GM21619 (cell line): ENCODE measurements at regions not wholly inside any gene's neighbourhood (a gene's known extent, or its start where the extent isn't known, plus 50 kb on each side); places are given as distances from the start of the nearest gene placed in this dataset.

Source experiments
- ATAC-seq: cut with Tn5 transposase; IDR thresholded peaks from one replicate; pipeline ENCODE4 v1.9.1; 2021; ENCODE audit not compliant: unreplicated experiment

DNA sequence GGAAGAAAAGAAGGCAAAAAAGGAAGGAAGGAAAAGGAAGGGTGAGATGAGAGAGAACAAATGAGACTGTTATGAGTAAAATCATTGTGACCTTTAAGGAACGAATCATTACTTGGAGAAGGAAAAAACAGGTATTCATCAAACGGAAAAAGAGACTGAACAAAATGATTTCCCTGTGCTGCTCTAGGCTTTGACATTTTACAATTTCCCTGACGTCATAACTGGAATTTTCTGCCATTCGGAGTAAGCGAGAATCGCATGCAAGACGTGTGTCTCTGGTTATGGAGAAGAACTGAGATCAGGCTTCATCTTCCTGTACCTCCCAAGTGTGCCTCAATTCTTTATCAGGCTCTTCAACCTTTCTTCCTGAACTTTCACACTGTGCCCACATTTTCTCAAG lies 534.7 kb upstream of the KLHL29 start:
- ATAC-seq = no peak

DNA sequence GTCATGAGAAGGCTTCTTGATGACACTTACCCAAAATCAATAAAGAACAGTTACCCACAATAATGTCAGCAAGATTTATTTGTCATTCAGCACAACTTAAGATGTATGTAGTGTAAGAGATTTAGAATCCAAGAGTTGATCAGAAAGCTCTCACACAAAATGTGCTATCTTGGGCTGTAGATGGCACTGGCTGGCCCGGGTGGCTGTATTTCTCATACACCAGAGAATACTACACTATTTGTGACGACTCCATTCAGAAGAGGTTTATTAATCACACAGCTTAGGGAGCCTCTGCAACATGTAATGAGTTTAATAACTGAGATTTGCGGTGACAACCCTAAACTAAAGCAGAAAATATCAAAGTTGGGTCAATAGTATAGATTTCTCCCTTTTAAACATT lies 530.4 kb upstream of the KLHL29 start:
- no peak for ATAC-seq

DNA sequence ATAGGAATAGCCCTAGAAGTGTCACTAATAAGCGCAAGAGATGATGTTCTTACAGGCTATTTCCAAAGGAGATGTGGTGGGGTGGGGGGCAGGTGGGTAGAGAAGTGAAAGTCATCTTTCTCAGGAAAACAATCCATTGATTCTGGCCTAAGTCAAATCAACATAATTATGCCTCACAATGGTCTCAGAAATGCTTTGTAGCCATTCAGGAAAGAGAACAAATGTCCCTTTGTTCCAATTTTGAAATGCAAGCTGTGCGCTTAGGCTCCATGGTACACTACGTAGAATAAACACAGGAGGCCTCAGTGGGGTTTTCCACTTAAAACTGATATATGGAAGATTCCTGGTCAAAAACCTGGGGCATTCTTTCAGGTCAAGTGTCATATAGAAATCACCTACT lies 529.9 kb upstream of the KLHL29 start:
- no peak for ATAC-seq

DNA sequence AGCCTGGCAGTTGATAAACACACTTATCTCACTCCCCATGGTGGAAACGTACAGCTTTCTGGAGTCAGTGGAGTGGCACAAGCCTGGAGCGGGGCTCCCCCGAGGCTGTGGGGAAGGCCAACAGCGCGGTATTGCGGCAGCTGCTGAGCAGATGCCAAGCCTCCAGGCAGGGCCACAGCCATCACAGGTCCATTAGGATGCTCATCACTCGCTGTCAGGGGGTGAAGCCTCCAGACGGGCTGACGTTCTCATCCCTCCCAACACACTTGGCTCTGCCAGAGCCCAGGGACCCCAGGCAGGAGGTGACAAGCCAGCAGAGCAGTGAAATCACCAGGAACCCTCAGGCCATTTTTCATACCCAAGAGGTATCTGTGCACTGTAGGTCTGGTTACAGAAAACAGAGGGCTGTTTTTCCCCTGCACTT lies 529.2 kb upstream of the KLHL29 start:
- no peak for ATAC-seq

DNA sequence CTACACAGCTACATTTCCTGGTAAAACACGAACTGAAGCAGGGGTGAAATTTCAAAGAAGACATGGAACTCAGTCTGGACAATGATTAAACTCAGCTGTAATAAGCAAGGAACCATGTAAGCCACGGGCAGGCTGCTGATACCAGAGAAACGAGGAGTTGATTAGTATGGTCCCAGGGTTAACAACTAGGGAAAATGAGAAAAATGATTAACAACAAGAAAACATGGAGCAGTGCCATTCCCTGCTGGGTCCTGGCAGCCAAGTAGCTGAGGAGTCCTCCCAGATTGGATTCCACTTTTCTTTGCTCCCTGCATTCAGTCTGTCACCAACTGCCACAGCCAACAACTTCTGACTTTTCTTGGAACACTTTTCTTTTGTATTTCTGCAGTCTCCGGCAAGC lies 517.0 kb upstream of the KLHL29 start:
- ATAC-seq = no peak

DNA sequence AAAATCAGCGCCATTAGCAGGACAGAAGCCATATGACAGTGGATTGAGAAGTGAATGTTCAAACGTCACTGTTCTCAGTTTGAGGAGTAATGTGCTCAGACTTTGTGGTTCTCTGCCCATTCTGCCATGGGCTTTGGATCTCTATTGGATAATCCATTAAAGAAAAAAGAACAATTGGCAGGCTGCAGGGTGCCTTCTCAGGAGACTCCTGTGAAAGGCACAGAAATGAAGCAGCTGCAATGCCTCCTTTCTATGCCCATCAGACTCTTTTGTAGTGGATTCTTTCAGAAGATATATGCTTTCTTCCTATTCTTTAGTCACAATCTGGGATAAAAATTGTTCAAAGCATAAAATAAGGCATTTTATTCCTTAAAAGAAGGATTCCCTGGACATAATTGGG lies 506.9 kb upstream of the KLHL29 start:
- no peak for ATAC-seq

DNA sequence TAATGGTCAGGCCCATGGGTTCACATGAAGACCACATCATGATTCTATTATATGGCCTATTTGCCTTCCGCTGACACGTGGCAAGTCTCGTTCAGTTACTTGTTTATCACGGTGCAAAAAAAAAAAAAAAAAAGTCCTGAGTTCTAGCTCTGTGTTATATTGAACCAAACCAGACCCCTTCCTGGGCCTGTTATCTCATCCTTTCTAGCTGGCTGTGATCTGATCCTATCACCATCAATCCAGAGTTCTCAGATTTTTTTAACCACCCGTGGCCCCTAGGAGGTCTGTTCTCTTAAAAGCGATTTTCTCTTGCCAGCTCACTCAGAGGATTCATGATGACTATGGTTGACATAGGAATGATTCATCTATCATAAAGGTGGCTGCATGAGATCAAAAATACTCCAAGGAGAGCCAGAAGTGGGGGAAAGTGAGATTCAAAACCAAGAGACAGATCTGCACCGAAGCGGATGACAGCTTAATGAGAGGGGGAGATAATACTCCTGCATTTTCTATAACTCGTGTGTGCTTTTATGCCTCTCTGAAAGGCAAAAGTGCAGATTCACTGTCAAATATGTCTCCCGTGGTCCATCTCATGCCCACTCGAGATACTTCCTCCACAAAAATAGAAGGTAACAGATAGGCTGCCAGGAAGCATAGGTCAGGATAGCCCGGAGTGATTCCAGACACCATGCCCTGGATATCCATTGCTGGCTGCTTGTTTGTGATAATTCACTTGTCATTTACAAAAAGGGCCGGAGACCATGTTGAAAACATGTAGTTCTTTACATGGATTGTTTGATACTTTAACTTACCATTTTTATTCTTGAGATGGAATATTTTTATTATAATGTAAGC lies 505.7 kb upstream of the KLHL29 start:
- no peak for ATAC-seq

DNA sequence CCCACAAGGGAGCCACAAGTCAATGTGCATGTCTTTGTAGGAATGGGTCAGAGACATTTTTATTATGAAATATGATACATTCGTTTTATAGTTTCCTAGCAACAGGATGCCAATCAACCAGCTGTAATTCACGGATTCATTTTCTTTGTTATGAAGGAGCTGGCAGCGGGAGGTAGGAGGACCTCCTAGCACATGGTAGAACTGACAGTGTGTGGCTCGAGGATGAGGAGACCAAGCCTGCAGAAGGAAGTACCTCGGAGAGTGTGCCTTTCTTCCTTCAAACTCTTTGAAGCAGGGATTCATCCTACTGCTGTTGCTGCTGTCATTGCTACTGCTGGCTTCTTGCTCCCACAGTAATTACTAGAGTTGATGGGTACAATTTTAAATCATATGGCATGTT lies 504.8 kb upstream of the KLHL29 start:
- no peak for ATAC-seq

DNA sequence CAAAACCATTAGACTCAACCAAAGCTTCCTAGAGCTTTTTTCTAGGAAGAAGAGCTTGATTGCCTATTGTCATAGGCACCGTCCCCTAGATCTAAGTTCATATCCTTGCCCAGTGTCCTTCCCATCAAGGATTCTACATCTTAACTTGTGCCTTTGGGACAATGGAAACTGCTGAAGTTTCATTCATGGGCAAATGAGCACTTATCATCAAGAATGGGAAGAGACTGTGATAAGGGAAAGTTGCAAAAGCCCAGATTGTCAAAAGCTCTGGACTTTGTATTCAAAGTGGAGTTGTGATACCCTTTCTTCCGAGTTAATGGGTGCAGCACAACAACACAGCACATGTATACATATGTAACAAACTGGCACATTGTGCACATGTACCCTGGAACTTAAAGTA lies 503.0 kb upstream of the KLHL29 start:
- no peak for ATAC-seq

DNA sequence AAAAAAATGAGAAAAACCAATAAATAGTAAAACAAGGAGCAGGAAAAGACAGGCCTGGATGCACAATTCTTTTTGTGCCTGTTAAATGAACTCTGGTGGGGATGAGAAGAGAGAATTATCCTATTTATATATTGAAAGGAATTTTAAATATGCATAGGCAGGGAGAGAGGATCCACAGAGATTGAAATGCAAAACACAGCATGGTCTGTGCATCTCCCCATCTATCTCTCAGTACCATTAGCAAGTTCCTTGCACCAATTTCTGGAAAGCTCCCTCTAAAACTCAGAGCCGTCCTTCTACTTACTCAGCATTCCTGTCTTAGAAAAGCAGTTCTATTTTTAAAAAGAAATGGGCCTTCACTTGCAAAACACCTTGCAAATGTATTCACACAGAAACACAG lies 502.3 kb upstream of the KLHL29 start:
- no peak for ATAC-seq

DNA sequence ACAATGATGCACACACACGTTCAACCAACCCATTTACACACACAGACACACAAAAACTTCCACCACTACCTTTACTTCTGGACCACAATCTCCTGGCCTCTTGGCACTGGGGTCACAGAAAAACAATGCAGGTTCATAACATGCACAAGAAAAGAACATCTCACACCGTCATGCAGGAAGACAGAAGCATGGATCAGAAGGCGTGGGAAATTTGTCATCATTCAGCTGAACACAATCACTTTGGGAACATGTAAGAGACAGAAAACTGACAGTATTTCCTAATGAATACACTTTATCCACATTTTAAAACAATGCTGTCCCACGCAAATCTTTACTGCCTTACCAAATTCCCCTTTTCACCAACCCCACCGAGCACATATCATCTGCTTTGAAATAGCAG lies 501.9 kb upstream of the KLHL29 start:
- no peak for ATAC-seq

DNA sequence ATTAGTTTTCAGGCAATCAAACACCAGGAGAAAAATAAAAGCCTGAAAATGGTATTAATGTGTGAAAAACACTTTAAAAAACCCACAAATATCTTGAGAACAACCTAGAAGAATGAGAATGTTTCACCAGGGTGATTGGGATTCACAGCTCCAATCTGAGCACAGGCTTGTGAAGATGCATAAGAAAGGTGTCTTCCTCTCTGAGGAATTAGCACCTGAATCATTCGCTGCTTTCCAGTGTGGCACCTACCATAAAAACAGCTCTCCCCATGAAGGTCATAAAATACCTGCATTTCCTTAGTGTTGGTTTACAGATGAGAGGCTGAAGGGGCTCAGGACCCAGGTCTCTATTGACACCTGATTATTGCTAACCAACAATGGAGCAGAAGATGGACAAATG lies 499.7 kb upstream of the KLHL29 start:
- no peak for ATAC-seq

DNA sequence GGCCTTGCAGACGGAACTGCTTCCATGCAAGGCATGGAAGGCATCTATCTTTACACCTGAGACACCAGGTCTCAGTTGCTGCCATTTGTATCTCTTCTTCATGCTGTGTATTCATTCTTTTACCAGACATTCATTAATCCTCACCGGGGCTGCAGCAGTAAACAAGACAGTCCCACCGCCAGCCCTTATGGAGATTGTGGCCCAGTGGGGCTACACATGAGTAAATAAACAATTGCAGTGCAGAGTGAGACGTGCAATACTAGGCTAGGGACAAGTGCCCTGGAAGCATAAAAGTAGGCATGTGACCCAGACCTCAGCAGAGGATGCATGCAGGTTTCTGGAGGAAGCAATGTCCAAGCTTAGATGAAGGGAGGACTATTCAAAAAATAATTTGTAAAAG lies 497.6 kb upstream of the KLHL29 start:
- ATAC-seq = no peak

DNA sequence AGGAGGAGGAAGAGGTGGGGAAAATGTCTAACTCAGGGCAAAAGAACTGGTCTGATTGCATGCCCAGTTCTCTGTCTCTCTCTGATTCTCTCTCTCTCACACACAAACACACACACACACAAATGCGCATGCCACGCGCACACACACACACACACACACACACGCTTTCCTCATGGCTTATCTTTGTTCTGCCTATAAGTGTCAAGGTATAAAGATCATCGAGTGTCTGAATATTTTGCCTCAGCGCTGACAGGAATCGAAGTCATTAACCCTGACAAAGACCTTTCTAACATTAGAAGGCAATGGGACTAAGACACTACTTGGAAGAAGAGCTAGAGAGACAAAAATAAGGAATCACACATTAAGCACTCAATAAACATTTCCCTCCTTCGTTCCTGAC lies 497.1 kb upstream of the KLHL29 start:
- no peak for ATAC-seq

DNA sequence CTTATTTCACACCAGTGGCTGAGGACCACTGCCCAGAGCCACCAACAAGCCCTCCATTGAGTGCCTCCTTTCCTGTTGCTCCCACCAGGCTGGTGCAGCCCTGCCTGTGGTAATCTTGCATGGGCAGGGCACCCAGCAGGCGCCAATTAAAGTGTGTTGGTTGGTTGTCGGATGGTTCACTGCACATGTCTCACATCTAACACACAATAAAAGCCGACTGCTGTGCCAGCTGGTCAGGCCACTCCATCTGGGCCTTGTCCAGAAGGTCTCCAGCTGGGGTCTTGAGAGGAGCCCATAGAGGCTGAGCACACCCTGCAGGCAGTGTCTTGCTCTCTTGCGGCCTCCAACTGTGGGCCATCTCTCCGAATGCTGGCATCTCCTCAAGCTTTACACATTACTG lies 494.8 kb upstream of the KLHL29 start:
- no peak for ATAC-seq

DNA sequence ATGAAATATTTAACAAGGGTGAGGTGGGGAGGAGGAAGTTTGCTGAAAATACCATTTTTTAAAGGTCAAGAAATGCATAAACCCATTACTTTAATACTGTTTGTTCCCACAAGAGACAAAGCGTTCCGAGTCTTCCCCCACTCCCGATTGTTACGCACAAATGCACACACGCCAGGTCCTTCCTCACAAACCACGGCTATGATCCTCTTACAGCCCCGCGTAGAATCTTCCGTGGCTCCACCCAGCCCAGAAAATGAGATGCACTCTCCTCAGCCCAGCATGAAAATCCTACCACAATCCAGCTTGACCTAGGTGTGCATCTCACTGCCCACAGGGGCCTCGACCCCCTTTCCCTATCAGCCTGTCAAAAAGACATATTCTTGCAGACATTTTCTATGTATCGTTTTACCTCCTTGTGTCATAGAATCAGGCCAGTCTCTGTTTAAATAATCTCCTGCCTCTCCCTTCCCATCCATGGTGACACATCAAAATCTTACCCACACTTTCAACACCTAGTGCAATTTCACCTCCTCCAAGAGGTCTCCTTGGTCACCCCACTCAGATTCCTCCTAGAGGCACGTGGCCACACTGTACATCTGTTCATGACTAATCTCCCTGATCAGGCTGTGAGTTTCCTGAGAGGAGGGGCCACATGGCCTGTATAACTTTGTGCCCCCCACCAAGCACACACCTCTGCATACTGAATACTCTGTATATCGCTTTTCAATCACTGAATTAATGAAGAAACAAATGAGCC lies 491.0 kb upstream of the KLHL29 start:
- ATAC-seq = no peak

DNA sequence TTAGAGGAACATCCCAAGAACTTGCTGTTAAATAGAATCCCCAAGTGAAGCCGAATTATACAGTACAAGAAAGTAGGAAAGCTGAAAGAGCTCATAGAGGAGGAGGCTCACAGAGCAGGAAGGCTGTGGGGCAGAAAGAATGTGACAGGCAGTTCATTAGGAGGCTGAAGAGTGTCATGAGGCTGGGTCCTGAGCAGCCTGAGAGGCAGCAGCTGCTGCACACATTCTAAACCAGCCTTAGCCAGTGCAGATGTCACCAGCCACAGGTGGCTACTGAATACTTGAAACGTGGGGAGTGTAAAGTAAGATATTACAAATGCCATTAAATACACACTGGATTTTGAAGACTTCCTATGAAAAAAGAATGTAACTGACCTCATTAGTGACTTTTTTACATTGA lies 490.2 kb upstream of the KLHL29 start:
- no peak for ATAC-seq

DNA sequence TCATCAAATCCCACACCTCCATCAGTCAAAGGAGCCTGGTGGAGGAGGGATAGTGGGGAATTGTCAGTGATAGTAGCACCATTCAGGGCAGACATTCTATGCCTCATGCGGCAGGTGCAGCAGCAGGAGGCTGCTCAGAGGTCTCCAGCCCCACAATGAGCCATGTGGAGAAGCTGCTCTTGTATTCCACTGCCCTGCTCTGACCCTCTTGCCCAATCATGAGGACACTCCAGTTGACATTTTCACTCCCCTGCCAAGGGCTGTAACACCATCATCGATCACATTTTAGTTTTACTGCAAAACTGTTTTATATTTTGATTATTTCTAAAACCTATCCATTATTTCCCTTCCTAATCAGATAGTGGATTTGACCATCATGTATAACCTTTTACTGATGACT lies 487.6 kb upstream of the KLHL29 start:
- ATAC-seq = no peak

DNA sequence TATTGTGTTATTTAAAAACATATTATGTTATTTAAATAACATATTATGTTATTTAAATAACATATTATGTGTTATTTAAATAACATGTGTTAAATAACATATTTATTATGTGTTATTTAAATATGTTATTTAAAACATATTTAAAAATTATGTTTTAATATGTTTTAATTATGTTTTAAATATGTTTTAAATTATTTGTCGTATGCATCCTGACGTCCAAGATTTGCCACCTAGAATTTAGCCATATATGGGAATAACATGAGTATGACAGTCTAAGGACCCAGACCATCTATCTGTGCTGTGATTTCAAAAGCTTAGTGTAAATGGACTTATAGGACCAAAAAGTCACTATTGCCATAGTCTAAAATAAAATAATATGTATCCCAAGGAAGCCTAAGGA lies 484.3 kb upstream of the KLHL29 start:
- ATAC-seq = no peak

DNA sequence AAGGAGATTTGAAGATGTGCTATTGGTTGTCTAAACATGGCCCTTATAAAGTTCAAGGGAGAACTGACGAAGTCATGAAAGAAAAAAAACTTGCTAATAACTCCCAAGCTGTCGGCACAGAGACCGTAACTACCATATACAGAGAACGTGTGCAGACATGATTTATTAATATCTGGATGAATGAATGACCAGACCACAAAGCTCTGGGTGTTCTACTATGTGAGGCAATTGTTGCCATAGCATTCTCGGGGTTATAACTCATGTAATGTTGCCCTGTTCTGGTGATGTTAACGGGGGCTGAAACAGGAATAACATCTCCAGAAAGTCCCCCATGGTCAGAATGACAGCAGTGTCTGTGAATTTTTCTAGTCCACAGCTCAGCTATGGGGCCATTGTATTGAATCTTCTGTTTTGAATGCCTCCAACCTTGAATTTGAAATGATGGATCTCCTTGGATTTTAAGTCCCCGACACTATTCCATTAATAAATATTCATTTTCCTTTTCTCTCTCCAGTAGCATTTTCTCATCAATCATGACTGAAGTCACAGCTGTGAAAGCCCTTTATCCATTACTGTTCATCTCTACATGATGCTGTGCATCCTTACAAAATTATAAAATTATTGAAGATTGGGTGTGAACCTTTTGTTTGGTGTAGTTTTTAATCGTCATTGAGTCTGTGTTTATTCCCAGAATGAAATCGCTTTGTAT lies 483.4 kb upstream of the KLHL29 start:
- no peak for ATAC-seq

DNA sequence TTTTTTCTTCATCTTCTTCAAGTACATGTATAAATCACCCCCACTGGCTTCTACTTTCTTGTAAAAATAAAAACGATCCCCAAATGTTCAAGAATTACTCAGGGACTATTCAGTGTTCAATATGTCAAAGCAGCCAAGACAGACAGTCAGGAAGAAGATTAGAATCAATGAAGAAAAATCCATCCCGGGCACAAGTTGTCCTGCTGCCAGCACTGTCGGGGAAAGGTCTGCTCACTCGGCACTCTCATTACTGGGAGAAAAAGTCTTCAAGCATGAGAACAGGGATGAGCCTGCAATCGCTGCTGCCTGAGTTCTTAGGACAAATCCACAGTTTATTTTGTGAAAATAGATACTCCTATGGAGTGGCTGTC lies 482.8 kb upstream of the KLHL29 start:
- no peak for ATAC-seq

DNA sequence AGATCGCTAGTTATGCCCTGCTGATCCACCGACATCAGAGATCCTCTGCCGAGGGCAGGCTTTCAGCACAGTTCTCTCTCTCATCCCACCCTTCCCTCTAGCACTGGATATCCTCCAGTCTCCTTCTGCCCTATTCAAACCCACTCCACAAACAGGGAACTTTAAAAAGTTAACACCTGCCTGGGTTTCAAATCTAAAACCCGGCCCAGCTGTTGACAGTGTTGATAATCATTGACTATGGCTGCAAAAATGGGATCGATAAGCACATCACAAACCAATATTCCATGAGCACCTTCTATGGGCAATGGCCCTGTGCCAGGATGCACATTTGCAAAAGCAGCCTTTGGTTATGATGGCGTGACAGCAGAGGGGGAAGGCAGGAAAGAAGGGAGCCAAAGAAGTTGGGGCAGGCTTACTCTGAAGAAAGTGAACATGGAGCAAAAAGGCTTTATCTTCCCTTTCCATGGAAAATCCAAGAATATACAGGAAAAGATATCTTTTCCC lies 482.3 kb upstream of the KLHL29 start:
- ATAC-seq = no peak
